WI38 (cell line): ENCODE measurements at regions not wholly inside any gene's neighbourhood (a gene's known extent, or its start where the extent isn't known, plus 50 kb on each side); places are given as distances from the start of the nearest gene placed in this dataset.
"Not testable (repeated sequence)": the region's sequence is repeated elsewhere in the genome, so short reads cannot be mapped to it uniquely, and the experiment has no call there.

Experiments used
- H3K4me3 ChIP-seq: 2 replicates; pipeline ENCODE4 v1.5.1; 2011; ENCODE audit warnings: low read depth, mild to moderate bottlenecking, control low read depth, low read length
- CTCF ChIP-seq: IDR thresholded peaks from 2 replicates; pipeline ENCODE4 v1.5.1; 2012; ENCODE audit warnings: low read depth, mild to moderate bottlenecking, control low read depth, low read length

- TF ChIP-seq CTCF = no peak
- no peak overlapping the region for H3K4me3 ChIP-seq
Measured at GRCh38 chr7:65230231-65230630, 143.4 kb upstream of the ZNF92 start.

- no peak for TF ChIP-seq CTCF
- no peak overlapping the region for H3K4me3 ChIP-seq
Measured at GRCh38 chr7:65225422-65226006, 148.1 kb upstream of the ZNF92 start.

- no peak for TF ChIP-seq CTCF
- H3K4me3 ChIP-seq = no peak overlapping the region
Measured at GRCh38 chr7:65222655-65223054, 151.0 kb upstream of the ZNF92 start.

GRCh38 chr7:65221683-65222082, 152.0 kb upstream of the ZNF92 start:
- no peak for TF ChIP-seq CTCF

GRCh38 chr7:65219623-65220022, 154.0 kb upstream of the ZNF92 start:
- no peak for TF ChIP-seq CTCF
- H3K4me3 ChIP-seq = no peak overlapping the region

More at GRCh38 chr7:65221683-65222082, 152.0 kb upstream of the ZNF92 start:
- H3K4me3 ChIP-seq = no peak overlapping the region

GRCh38 chr7:65216469-65216868, 157.2 kb upstream of the ZNF92 start:
- TF ChIP-seq CTCF = peak; percentile 55
- H3K4me3 ChIP-seq = no peak overlapping the region

GRCh38 chr7:65213260-65213659, 160.4 kb upstream of the ZNF92 start:
- not testable (repeated sequence) for H3K4me3 ChIP-seq

GRCh38 chr7:65199221-65199620, 174.4 kb upstream of the ZNF92 start:
- not testable (repeated sequence) for H3K4me3 ChIP-seq

- not testable (repeated sequence) for H3K4me3 ChIP-seq
Measured at GRCh38 chr7:65193334-65194058, 180.2 kb upstream of the ZNF92 start.

GRCh38 chr7:65177041-65177440, 170.6 kb upstream of the ERV3-1 start:
- not testable (repeated sequence) for H3K4me3 ChIP-seq

GRCh38 chr7:65150105-65150504, 143.6 kb upstream of the ERV3-1 start:
- H3K4me3 ChIP-seq = not testable (repeated sequence)

- not testable (repeated sequence) for H3K4me3 ChIP-seq
Measured at GRCh38 chr7:65146118-65146914, 139.8 kb upstream of the ERV3-1 start.
